Ovary (tissue), 3 donors: ENCODE measurements at regions not wholly inside any gene's neighbourhood (a gene's known extent, or its start where the extent isn't known, plus 50 kb on each side); places are given as distances from the start of the nearest gene placed in this dataset.

ENCODE experiments used
- POLR2A ChIP-seq: fragments of 450-650 bp; IDR thresholded peaks from one replicate; pipeline ENCODE4 v1.6.1; 2017; ENCODE audit warnings: antibody characterized with exemption, mild to moderate bottlenecking, moderate library complexity
- TF ChIP-seq, protein P1 (sequence below), 3 donors: fragments of 450-650 bp in 2 of 3; fragments of 200-600 bp in 1 of 3; IDR thresholded peaks; one replicate each; pipeline versions ENCODE4 v1.5.1 to v1.8.0; 2016 to 2022; ENCODE audit warnings: antibody characterized with exemption in 3 of 3, mild to moderate bottlenecking in 1 of 3
- donor health status: DM: no; HTN: no; CAD: no.

- no peak for TF ChIP-seq POLR2A
- TF ChIP-seq, protein P1, sequence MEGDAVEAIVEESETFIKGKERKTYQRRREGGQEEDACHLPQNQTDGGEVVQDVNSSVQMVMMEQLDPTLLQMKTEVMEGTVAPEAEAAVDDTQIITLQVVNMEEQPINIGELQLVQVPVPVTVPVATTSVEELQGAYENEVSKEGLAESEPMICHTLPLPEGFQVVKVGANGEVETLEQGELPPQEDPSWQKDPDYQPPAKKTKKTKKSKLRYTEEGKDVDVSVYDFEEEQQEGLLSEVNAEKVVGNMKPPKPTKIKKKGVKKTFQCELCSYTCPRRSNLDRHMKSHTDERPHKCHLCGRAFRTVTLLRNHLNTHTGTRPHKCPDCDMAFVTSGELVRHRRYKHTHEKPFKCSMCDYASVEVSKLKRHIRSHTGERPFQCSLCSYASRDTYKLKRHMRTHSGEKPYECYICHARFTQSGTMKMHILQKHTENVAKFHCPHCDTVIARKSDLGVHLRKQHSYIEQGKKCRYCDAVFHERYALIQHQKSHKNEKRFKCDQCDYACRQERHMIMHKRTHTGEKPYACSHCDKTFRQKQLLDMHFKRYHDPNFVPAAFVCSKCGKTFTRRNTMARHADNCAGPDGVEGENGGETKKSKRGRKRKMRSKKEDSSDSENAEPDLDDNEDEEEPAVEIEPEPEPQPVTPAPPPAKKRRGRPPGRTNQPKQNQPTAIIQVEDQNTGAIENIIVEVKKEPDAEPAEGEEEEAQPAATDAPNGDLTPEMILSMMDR (IDR thresholded peaks at IDR 0.05): no peak
Measured at GRCh38 chr15:61668444-61668843, 391.8 kb downstream of the VPS13C start.
